LNCaP clone FGC (cell line): ENCODE measurements at regions not wholly inside any gene's neighbourhood (a gene's known extent, or its start where the extent isn't known, plus 50 kb on each side); places are given as distances from the start of the nearest gene placed in this dataset.
"Not testable (repeated sequence)": the region's sequence is repeated elsewhere in the genome, so short reads cannot be mapped to it uniquely, and the experiment has no call there.

Experiments used
- DNase-seq: peaks from one replicate; pipeline ENCODE4 v3.0.0-alpha.2; 2011; ENCODE audit warnings: low read depth
- H3K4me3 ChIP-seq: 2 replicates; pipeline ENCODE4 v1.5.1; 2011; ENCODE audit warnings: mild to moderate bottlenecking, low read depth, low read length, control low read depth
- TF ChIP-seq, protein P1 (sequence below): IDR thresholded peaks from 2 replicates; pipeline ENCODE4 v1.5.1; 2012; ENCODE audit warnings: mild to moderate bottlenecking; ENCODE audit not compliant: control insufficient read depth, insufficient read depth; ENCODE audit errors: extremely low read depth

GRCh38 chr2:103401621-103402020 is 639.8 kb downstream of the TMEM182 start:
- no peak for DNase-seq
- TF ChIP-seq, protein P1, sequence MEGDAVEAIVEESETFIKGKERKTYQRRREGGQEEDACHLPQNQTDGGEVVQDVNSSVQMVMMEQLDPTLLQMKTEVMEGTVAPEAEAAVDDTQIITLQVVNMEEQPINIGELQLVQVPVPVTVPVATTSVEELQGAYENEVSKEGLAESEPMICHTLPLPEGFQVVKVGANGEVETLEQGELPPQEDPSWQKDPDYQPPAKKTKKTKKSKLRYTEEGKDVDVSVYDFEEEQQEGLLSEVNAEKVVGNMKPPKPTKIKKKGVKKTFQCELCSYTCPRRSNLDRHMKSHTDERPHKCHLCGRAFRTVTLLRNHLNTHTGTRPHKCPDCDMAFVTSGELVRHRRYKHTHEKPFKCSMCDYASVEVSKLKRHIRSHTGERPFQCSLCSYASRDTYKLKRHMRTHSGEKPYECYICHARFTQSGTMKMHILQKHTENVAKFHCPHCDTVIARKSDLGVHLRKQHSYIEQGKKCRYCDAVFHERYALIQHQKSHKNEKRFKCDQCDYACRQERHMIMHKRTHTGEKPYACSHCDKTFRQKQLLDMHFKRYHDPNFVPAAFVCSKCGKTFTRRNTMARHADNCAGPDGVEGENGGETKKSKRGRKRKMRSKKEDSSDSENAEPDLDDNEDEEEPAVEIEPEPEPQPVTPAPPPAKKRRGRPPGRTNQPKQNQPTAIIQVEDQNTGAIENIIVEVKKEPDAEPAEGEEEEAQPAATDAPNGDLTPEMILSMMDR, result no peak
- no peak overlapping the region for H3K4me3 ChIP-seq

DNA sequence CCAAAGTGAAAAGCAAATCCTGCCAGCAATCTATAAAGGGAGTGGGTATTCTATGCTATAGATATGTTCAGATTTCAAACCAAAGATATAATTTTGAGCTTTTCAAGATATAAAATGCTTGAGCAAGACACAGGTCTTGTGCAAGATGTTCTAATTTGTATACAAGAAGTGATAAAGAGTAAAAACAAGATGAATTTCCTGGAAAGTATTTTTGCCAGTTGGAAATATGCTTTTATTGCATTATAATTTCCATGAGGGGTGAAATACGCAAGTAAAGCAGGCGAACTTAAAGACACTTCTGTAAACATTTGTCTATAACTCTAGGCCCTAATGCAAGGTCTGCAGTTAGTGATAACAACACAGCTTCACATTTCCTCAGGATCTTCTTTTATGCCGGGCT is 640.5 kb downstream of the TMEM182 start:
- H3K4me3 ChIP-seq, result no peak overlapping the region
- no peak for DNase-seq
- TF ChIP-seq, protein P1, result no peak

GRCh38 chr2:103402944-103403343 is 641.1 kb downstream of the TMEM182 start:
- no peak overlapping the region for H3K4me3 ChIP-seq
- no peak for DNase-seq
- TF ChIP-seq, protein P1, result no peak

GRCh38 chr2:103403388-103403787 is 641.6 kb downstream of the TMEM182 start:
- not testable (repeated sequence) for DNase-seq, H3K4me3 ChIP-seq

DNA sequence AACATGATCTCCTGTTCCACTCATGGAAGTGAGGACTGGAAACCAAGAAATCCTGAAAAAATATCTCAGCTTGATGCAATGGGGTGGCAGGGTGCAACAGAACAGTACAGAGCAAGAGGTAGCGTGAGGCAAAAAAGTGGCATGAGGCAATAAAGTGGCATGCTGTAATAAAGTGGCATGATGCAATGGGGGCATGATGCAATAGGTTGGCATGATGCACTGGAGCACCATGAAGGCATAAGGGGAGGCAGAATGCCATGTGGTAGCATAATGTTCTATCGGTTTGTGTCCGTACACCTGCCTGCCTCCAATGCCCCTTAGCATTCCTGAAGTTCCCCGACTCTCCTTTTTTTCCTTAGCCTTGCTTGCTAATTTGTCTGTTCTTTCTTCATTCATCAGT is 648.4 kb downstream of the TMEM182 start:
- no peak overlapping the region for H3K4me3 ChIP-seq
- TF ChIP-seq, protein P1, result no peak
- DNase-seq, result no peak

- H3K4me3 ChIP-seq, result no peak overlapping the region
- TF ChIP-seq, protein P1, result no peak
- DNase-seq, result no peak
These were observed 657.7 kb downstream of the TMEM182 start for GRCh38 chr2:103419506-103419905.

GRCh38 chr2:103423100-103423499 is 661.3 kb downstream of the TMEM182 start:
- no peak overlapping the region for H3K4me3 ChIP-seq
- TF ChIP-seq, protein P1, result no peak
- no peak for DNase-seq
